IMR-90 (cell line): ENCODE measurements at regions not wholly inside any gene's neighbourhood (a gene's known extent, or its start where the extent isn't known, plus 50 kb on each side); places are given as distances from the start of the nearest gene placed in this dataset.
A peak's percentile ranks its signal among the peaks of the same experiment; 100 is the strongest.

ENCODE experiments used
- ATAC-seq: fragments of 200-7000 bp; cut with Tn5 transposase; 2 replicates; pipeline ENCODE4 v1.9.1; 2020; ENCODE audit warnings: low read depth, mild to moderate bottlenecking, moderate library complexity
- BruUV-seq: library from RNA; stranded (reverse); fragments of 400-500 nt; replicated peaks from 2 replicates; lab custom pipeline; 2021; lab: Mats Ljungman, UMichigan
- CTCF ChIA-PET: fragments of 300-600 bp; formaldehyde crosslinking; extraction: SDS; loops from one replicate; lab custom pipeline; 2021; ENCODE audit warnings: antibody characterized with exemption; lab: Yijun Ruan, JAX
- POLR2A ChIA-PET: fragments of 300-600 bp; sonication (Branson Sonifier 250); formaldehyde crosslinking; loops from one replicate; lab custom pipeline; 2022; ENCODE audit warnings: antibody characterized with exemption; ENCODE audit not compliant: unreplicated experiment; lab: Charles Lee
- DNase-seq: peaks from one replicate; pipeline ENCODE4 v3.0.0; 2013
- H2AFZ ChIP-seq: replicated peaks from 2 replicates; pipeline ENCODE3; 2013; ENCODE audit warnings: low read length, mild to moderate bottlenecking; ENCODE audit not compliant: poor library complexity
- H2AK5ac ChIP-seq: 2 replicates; pipeline ENCODE4 v1.6.1; 2013; ENCODE audit warnings: low read depth, low read length, inconsistent platforms
- H2AK9ac ChIP-seq: replicated peaks from 2 replicates; pipeline ENCODE3; 2013; ENCODE audit warnings: mild to moderate bottlenecking, low read depth, low read length, moderate library complexity; ENCODE audit not compliant: poor library complexity
- H2BK120ac ChIP-seq: 2 replicates; pipeline ENCODE4 v1.6.1; 2013; ENCODE audit warnings: low read depth, low read length, inconsistent platforms
- H2BK15ac ChIP-seq: 3 replicates; pipeline ENCODE4 v1.6.1; 2013; ENCODE audit warnings: low read depth, low read length, inconsistent platforms
- H2BK20ac ChIP-seq: 2 replicates; pipeline ENCODE4 v1.6.1; 2013; ENCODE audit warnings: low read depth, mild to moderate bottlenecking, inconsistent platforms, low read length, moderate library complexity
- H2BK5ac ChIP-seq: 2 replicates; pipeline ENCODE4 v1.6.1; 2013; ENCODE audit warnings: mild to moderate bottlenecking, low read depth, low read length, inconsistent platforms; ENCODE audit not compliant: poor library complexity, severe bottlenecking
- H3K14ac ChIP-seq: replicated peaks from 2 replicates; pipeline ENCODE4 v1.6.1; 2013; ENCODE audit warnings: low read depth, low read length, inconsistent platforms
- H3K18ac ChIP-seq: 2 replicates; pipeline ENCODE4 v1.6.1; 2013; ENCODE audit warnings: low read depth, low read length, control low read depth
- H3K23ac ChIP-seq: 2 replicates; pipeline ENCODE4 v1.6.1; 2013; ENCODE audit warnings: low read depth, low read length, inconsistent platforms
- H3K27ac ChIP-seq: 2 replicates; pipeline ENCODE4 v1.5.1; 2013; ENCODE audit warnings: mild to moderate bottlenecking, control low read depth, low read length; ENCODE audit not compliant: insufficient read depth
- H3K27me3 ChIP-seq: 2 replicates; pipeline ENCODE4 v1.6.1; 2013; ENCODE audit warnings: low read length; ENCODE audit not compliant: control insufficient read depth, insufficient read depth
- H3K36me3 ChIP-seq: 2 replicates; pipeline ENCODE4 v1.6.1; 2013; ENCODE audit warnings: low read length, mixed read lengths; ENCODE audit not compliant: control insufficient read depth, insufficient read depth
- H3K4ac ChIP-seq: 2 replicates; pipeline ENCODE4 v1.6.1; 2013; ENCODE audit warnings: low read depth, low read length, inconsistent platforms
- H3K4me1 ChIP-seq: 2 replicates; pipeline ENCODE4 v1.6.1; 2013; ENCODE audit warnings: low read length, mixed read lengths; ENCODE audit not compliant: control insufficient read depth, insufficient read depth
- H3K4me2 ChIP-seq: 2 replicates; pipeline ENCODE4 v1.6.1; 2013; ENCODE audit warnings: low read depth, mild to moderate bottlenecking, control low read depth, low read length, moderate library complexity
- H3K4me3 ChIP-seq: 2 replicates; pipeline ENCODE4 v1.5.1; 2013; ENCODE audit warnings: low read depth, mild to moderate bottlenecking, control low read depth, low read length, moderate library complexity; ENCODE audit not compliant: insufficient read depth
- H3K56ac ChIP-seq: 2 replicates; pipeline ENCODE4 v1.6.1; 2013; ENCODE audit warnings: low read length, inconsistent platforms; ENCODE audit not compliant: insufficient read depth; ENCODE audit errors: extremely low read depth
- H3K79me1 ChIP-seq, 2 experiments: 2 replicates each; pipeline ENCODE4 v1.6.1; 2013; ENCODE audit warnings: low read length in 2 of 2, inconsistent platforms in 1 of 2, low read depth in 1 of 2
- H3K9ac ChIP-seq: 2 replicates; pipeline ENCODE4 v1.6.1; 2013; ENCODE audit warnings: low read depth, low read length, control low read depth
- H3K9me1 ChIP-seq: 2 replicates; pipeline ENCODE4 v1.6.1; 2013; ENCODE audit warnings: low read length, inconsistent platforms; ENCODE audit not compliant: insufficient read depth
- H3K9me3 ChIP-seq: 2 replicates; pipeline ENCODE4 v1.6.1; 2013; ENCODE audit warnings: low read length; ENCODE audit not compliant: control insufficient read depth, insufficient read depth
- H4K20me1 ChIP-seq: 2 replicates; pipeline ENCODE4 v1.6.1; 2013; ENCODE audit warnings: low read length, inconsistent platforms; ENCODE audit not compliant: insufficient read depth
- H4K5ac ChIP-seq: 2 replicates; pipeline ENCODE4 v1.6.1; 2013; ENCODE audit warnings: mild to moderate bottlenecking, low read depth, low read length, control low read depth
- H4K8ac ChIP-seq, 2 experiments: 2 replicates each; pipeline ENCODE4 v1.6.1; 2013; ENCODE audit warnings: low read depth in 2 of 2, low read length in 2 of 2, control low read depth in 1 of 2, inconsistent platforms in 1 of 2
- H4K91ac ChIP-seq: 2 replicates; pipeline ENCODE4 v1.6.1; 2013; ENCODE audit warnings: low read depth, low read length, inconsistent platforms; ENCODE audit not compliant: insufficient read depth
- BHLHE40 ChIP-seq: fragments of 150-350 bp; IDR thresholded peaks from 2 replicates; pipeline ENCODE4 v1.6.1; 2016; ENCODE audit warnings: mild to moderate bottlenecking, low read depth, low read length
- CEBPB ChIP-seq: IDR thresholded peaks from 2 replicates; pipeline ENCODE4 v1.6.1; 2012; ENCODE audit warnings: low read depth, low read length, improper control_type of control experiment
- CHD1 ChIP-seq: IDR thresholded peaks from 2 replicates; pipeline ENCODE4 v1.6.1; 2012; ENCODE audit warnings: low read depth, low read length, improper control_type of control experiment
- ELK1 ChIP-seq: fragments of 150-350 bp; IDR thresholded peaks from 2 replicates; pipeline ENCODE4 v1.6.1; 2016; ENCODE audit warnings: low read depth, mild to moderate bottlenecking, low read length, moderate library complexity, borderline replicate concordance
- FOS ChIP-seq: fragments of 150-350 bp; IDR thresholded peaks from 2 replicates; pipeline ENCODE4 v1.6.1; 2016; ENCODE audit warnings: low read depth, low read length
- MAFK ChIP-seq: IDR thresholded peaks from 2 replicates; pipeline ENCODE4 v1.6.1; 2012; ENCODE audit warnings: low read depth, low read length, improper control_type of control experiment
- MAZ ChIP-seq: IDR thresholded peaks from 2 replicates; pipeline ENCODE4 v1.6.1; 2012; ENCODE audit warnings: low read depth, mild to moderate bottlenecking, low read length, improper control_type of control experiment, moderate library complexity, borderline replicate concordance
- MXI1 ChIP-seq: IDR thresholded peaks from 2 replicates; pipeline ENCODE4 v1.6.1; 2012; ENCODE audit warnings: low read depth, mild to moderate bottlenecking, low read length, moderate library complexity, borderline replicate concordance
- NFE2L2 ChIP-seq: fragments of 150-350 bp; IDR thresholded peaks from 2 replicates; pipeline ENCODE4 v1.6.1; 2016; ENCODE audit warnings: low read depth, mild to moderate bottlenecking, low read length
- POLR2A ChIP-seq: IDR thresholded peaks from 2 replicates; pipeline ENCODE4 v1.6.1; 2012; ENCODE audit warnings: mild to moderate bottlenecking, low read depth, low read length
- RAD21 ChIP-seq: IDR thresholded peaks from 2 replicates; pipeline ENCODE4 v1.6.1; 2012; ENCODE audit warnings: low read length, improper control_type of control experiment
- RCOR1 ChIP-seq: IDR thresholded peaks from 2 replicates; pipeline ENCODE4 v1.6.1; 2012; ENCODE audit warnings: mild to moderate bottlenecking, low read length, improper control_type of control experiment; ENCODE audit not compliant: insufficient replicate concordance
- RFX5 ChIP-seq: IDR thresholded peaks from 2 replicates; pipeline ENCODE4 v1.8.0; 2012; ENCODE audit warnings: low read depth, mild to moderate bottlenecking, low read length, moderate library complexity
- SMC3 ChIP-seq: fragments of 150-350 bp; IDR thresholded peaks from 2 replicates; pipeline ENCODE4 v1.6.1; 2016; ENCODE audit warnings: low read depth, mild to moderate bottlenecking, antibody characterized with exemption, low read length, moderate library complexity
- WGBS, 2 experiments: methylation state at CpG; one replicate each; pipeline versions ENCODE4 v1.1.5 to v1.1.7; 2013; ENCODE audit warnings: missing lambda C conversion rate in 2 of 2; ENCODE audit not compliant: insufficient read length in 1 of 2; ENCODE audit errors: extremely low coverage in 2 of 2; 5-methylcytosine and 5-hydroxymethylcytosine counted together
- dilution Hi-C: fragments of 300-500 bp; cut with HindIII; formaldehyde crosslinking; loops from one replicate; pipeline ENCODE4 v1.14.3; 2018; ENCODE audit warnings: low sequenced_read_pairs; ENCODE audit not compliant: unreplicated experiment
- in situ Hi-C: fragments of 300-500 bp; cut with MboI; formaldehyde crosslinking; loops from 3 replicates; pipeline ENCODE4 v1.14.3; 2019; ENCODE audit warnings: low sequenced_read_pairs, inconsistent platforms, mixed read lengths
- intact Hi-C: fragments of 100-400 bp; cut with micrococcal nuclease; formaldehyde crosslinking; loops from 2 replicates; pipeline ENCODE4 v1.10.0; 2022
- TF ChIP-seq, protein P1 (sequence below): fragments of 150-350 bp; IDR thresholded peaks from 2 replicates; pipeline ENCODE4 v1.6.1; 2017; ENCODE audit warnings: mild to moderate bottlenecking, antibody characterized with exemption, low read length, low read depth
- TF ChIP-seq, protein P2 (sequence below): conservative IDR thresholded peaks from 2 replicates; pipeline ENCODE4 v1.5.1; 2012; ENCODE audit warnings: mild to moderate bottlenecking, low read depth, low read length, improper control_type of control experiment

- ChIA-PET POLR2A (no interaction called here), CTCF (no interaction called here)
- H4K91ac ChIP-seq: no peak overlapping the region
- H3K4me2 ChIP-seq: peak overlapping the region; percentile 18; the same call in 1 of the 2 replicates
- ATAC-seq (peak; percentile 75), DNase-seq (peak; percentile 53)
- WGBS, 2 experiments: no CpG with 5 or more reads among the region's 3 CpGs
- H2AK5ac ChIP-seq: no peak overlapping the region
- H4K20me1 ChIP-seq: no peaks in the 10 kb centered on the region
- no peak overlapping the region for H3K23ac ChIP-seq
- peak overlapping the region; percentile 17; the same call in 1 of the 2 replicates for H4K5ac ChIP-seq
- H2BK5ac ChIP-seq: peak overlapping the region; percentile 18
- H3K18ac ChIP-seq: 0 out of 2 replicates have a peak overlapping the region, but pooled peaks have one; percentile 57
- BruUV-seq: no TSS peak
- dilution Hi-C loops (no loop called here), in situ Hi-C loops (no loop called here), intact Hi-C loops (no loop called here)
- H3K56ac ChIP-seq: no peak overlapping the region
- no peaks in the 10 kb centered on the region for H3K36me3 ChIP-seq
- no peak overlapping the region for H4K8ac ChIP-seq
- no peak overlapping the region for H3K4ac ChIP-seq
- H3K79me1 ChIP-seq: no peaks in the 10 kb centered on the region
- H3K27ac ChIP-seq: no peak overlapping the region
- H2BK15ac ChIP-seq: no peak overlapping the region
- H2BK120ac ChIP-seq: 0 out of 2 replicates have a peak overlapping the region, but pooled peaks have one; percentile 6
- H3K4me3 ChIP-seq: no peak overlapping the region
- H2AK9ac ChIP-seq: no peak overlapping the region
- H2AFZ ChIP-seq: peak overlapping the region; percentile 1
- H3K4me1 ChIP-seq: peaks cover 5% of the 10 kb centered on the region
- no peak for TF ChIP-seq NFE2L2
- TF ChIP-seq RFX5: no peak
- no peak for TF ChIP-seq BHLHE40
- TF ChIP-seq CEBPB: no peak
- TF ChIP-seq, protein P1, sequence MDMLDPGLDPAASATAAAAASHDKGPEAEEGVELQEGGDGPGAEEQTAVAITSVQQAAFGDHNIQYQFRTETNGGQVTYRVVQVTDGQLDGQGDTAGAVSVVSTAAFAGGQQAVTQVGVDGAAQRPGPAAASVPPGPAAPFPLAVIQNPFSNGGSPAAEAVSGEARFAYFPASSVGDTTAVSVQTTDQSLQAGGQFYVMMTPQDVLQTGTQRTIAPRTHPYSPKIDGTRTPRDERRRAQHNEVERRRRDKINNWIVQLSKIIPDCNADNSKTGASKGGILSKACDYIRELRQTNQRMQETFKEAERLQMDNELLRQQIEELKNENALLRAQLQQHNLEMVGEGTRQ: no peak
- TF ChIP-seq MAZ: no peak
- no peak for TF ChIP-seq CHD1
- TF ChIP-seq MXI1: no peak
- TF ChIP-seq, protein P2, sequence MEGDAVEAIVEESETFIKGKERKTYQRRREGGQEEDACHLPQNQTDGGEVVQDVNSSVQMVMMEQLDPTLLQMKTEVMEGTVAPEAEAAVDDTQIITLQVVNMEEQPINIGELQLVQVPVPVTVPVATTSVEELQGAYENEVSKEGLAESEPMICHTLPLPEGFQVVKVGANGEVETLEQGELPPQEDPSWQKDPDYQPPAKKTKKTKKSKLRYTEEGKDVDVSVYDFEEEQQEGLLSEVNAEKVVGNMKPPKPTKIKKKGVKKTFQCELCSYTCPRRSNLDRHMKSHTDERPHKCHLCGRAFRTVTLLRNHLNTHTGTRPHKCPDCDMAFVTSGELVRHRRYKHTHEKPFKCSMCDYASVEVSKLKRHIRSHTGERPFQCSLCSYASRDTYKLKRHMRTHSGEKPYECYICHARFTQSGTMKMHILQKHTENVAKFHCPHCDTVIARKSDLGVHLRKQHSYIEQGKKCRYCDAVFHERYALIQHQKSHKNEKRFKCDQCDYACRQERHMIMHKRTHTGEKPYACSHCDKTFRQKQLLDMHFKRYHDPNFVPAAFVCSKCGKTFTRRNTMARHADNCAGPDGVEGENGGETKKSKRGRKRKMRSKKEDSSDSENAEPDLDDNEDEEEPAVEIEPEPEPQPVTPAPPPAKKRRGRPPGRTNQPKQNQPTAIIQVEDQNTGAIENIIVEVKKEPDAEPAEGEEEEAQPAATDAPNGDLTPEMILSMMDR: no peak
- TF ChIP-seq MAFK: no peak
- no peak for TF ChIP-seq POLR2A
- no peak for TF ChIP-seq RCOR1
- TF ChIP-seq ELK1: no peak
- TF ChIP-seq FOS: no peak
- no peak for TF ChIP-seq RAD21
- no peak for TF ChIP-seq SMC3
- peaks cover 2% of the 10 kb centered on the region; the same call in 1 of the 2 replicates for H3K27me3 ChIP-seq
- peaks cover 5% of the 10 kb centered on the region; the same call in 1 of the 2 replicates for H3K9me1 ChIP-seq
- H3K9ac ChIP-seq: no peak overlapping the region
- peak overlapping the region; percentile 13; the same call in 1 of the 2 replicates for H2BK20ac ChIP-seq
- H3K14ac ChIP-seq: no peak overlapping the region; the same call in 1 of the 2 replicates
- no peaks in the 10 kb centered on the region; the same call in 1 of the 2 replicates for H3K9me3 ChIP-seq
These were observed 223.8 kb downstream of the FBXO15 start for GRCh38 chr18:73923866-73924265.
